Hepatocyte (in vitro differentiated cells): ENCODE measurements at regions not wholly inside any gene's neighbourhood (a gene's known extent, or its start where the extent isn't known, plus 50 kb on each side); places are given as distances from the start of the nearest gene placed in this dataset.

Experiments
- EZH2 ChIP-seq: fragments of 200-600 bp; sonication (generic); IDR thresholded peaks from 2 replicates; pipeline ENCODE4 v1.6.1; 2016; ENCODE audit warnings: antibody characterized with exemption, mild to moderate bottlenecking, borderline replicate concordance
- TF ChIP-seq, protein P1 (sequence below): fragments of 200-600 bp; sonication (generic); IDR thresholded peaks from 2 replicates; pipeline ENCODE4 v1.5.1; 2016; ENCODE audit warnings: antibody characterized with exemption, mild to moderate bottlenecking; ENCODE audit not compliant: poor library complexity

DNA sequence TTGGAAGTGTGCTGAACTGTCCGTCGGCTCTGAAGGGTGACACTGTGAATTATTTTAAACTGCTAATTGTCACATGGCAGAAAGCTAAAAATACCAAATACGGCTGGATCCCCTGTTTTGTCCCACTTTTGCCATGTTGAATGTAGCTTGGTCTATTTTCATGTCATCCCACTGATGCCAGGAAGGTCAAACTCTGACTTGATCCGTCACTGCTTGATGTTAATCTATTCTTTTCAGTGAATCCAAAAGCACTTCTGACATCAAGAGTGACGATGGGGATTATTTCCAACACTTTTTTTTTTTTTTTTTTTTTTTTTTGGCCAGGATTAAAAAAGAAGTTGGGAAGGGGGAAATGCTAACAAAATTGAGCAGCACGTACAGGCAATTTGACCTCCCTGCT is 734.6 kb upstream of the TENM3 start:
- TF ChIP-seq, protein P1, sequence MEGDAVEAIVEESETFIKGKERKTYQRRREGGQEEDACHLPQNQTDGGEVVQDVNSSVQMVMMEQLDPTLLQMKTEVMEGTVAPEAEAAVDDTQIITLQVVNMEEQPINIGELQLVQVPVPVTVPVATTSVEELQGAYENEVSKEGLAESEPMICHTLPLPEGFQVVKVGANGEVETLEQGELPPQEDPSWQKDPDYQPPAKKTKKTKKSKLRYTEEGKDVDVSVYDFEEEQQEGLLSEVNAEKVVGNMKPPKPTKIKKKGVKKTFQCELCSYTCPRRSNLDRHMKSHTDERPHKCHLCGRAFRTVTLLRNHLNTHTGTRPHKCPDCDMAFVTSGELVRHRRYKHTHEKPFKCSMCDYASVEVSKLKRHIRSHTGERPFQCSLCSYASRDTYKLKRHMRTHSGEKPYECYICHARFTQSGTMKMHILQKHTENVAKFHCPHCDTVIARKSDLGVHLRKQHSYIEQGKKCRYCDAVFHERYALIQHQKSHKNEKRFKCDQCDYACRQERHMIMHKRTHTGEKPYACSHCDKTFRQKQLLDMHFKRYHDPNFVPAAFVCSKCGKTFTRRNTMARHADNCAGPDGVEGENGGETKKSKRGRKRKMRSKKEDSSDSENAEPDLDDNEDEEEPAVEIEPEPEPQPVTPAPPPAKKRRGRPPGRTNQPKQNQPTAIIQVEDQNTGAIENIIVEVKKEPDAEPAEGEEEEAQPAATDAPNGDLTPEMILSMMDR: no peak
- no peak for TF ChIP-seq EZH2
